HEK293 (cell line): ENCODE measurements at regions not wholly inside any gene's neighbourhood (a gene's known extent, or its start where the extent isn't known, plus 50 kb on each side); places are given as distances from the start of the nearest gene placed in this dataset.

Source experiments
- CTCF ChIP-seq: fragments of 450-650 bp; formaldehyde crosslinking; IDR thresholded peaks from 2 replicates; pipeline ENCODE4 v1.5.1; 2016; ENCODE audit warnings: missing biosample characterization, missing genetic modification characterization
- PBX3 ChIP-seq: sonication (generic); formaldehyde crosslinking; IDR thresholded peaks from 2 replicates; pipeline ENCODE4 v1.8.1; 2022; ENCODE audit warnings: mild to moderate bottlenecking, moderate library complexity, missing genetic modification reagents
- PRDM1 ChIP-seq: fragments of 450-650 bp; formaldehyde crosslinking; IDR thresholded peaks from 2 replicates; pipeline ENCODE4; 2016; ENCODE audit warnings: missing biosample characterization, missing genetic modification characterization
- REST ChIP-seq: fragments of 450-650 bp; formaldehyde crosslinking; IDR thresholded peaks from 2 replicates; pipeline ENCODE4 v1.5.1; 2016; ENCODE audit warnings: missing biosample characterization, missing genetic modification characterization
- YY1 ChIP-seq: fragments of 450-650 bp; formaldehyde crosslinking; IDR thresholded peaks from 2 replicates; pipeline ENCODE4 v1.5.1; 2018; ENCODE audit warnings: missing biosample characterization, missing genetic modification characterization
- ZBTB44 ChIP-seq: fragments of 450-650 bp; IDR thresholded peaks from 2 replicates; pipeline ENCODE4 v1.5.1; 2018; ENCODE audit warnings: missing biosample characterization, mild to moderate bottlenecking, missing genetic modification characterization
- ZNF121 ChIP-seq: fragments of 450-650 bp; formaldehyde crosslinking; IDR thresholded peaks from 2 replicates; pipeline ENCODE4 v1.5.1; 2016; ENCODE audit warnings: missing biosample characterization, missing genetic modification characterization
- ZNF138 ChIP-seq: fragments of 450-650 bp; formaldehyde crosslinking; IDR thresholded peaks from 2 replicates; pipeline ENCODE4 v1.5.1; 2016; ENCODE audit warnings: missing biosample characterization, missing genetic modification characterization, borderline replicate concordance
- ZNF292 ChIP-seq: fragments of 450-650 bp; formaldehyde crosslinking; IDR thresholded peaks from 2 replicates; pipeline ENCODE4 v1.5.1; 2016; ENCODE audit warnings: low read depth, missing biosample characterization, missing genetic modification characterization, borderline replicate concordance
- ZNF311 ChIP-seq: fragments of 450-650 bp; formaldehyde crosslinking; IDR thresholded peaks from 2 replicates; pipeline ENCODE4 v1.5.1; 2017; ENCODE audit warnings: missing biosample characterization, missing genetic modification characterization, borderline replicate concordance
- ZNF664 ChIP-seq: fragments of 450-650 bp; formaldehyde crosslinking; IDR thresholded peaks from 2 replicates; pipeline ENCODE4 v1.5.1; 2016; ENCODE audit warnings: missing biosample characterization, missing genetic modification characterization

- TF ChIP-seq ZNF121 (tag by site-specific recombination) (no peak), PBX3 (CRISPR knock-in tag) (no peak), YY1 (tag by site-specific recombination) (no peak), CTCF (no peak), ZNF311 (tag by site-specific recombination) (no peak), REST (tag by site-specific recombination) (no peak), ZBTB44 (tag by site-specific recombination) (no peak), PRDM1 (no peak), ZNF138 (tag by site-specific recombination) (no peak), ZNF292 (no peak), ZNF664 (tag by site-specific recombination) (no peak)
Observed at GRCh38 chr4:174403177-174403543, 119.1 kb downstream of the HPGD start.
